ENCODE measurements at regions not wholly inside any gene's neighbourhood (a gene's known extent, or its start where the extent isn't known, plus 50 kb on each side); places are given as distances from the start of the nearest gene placed in this dataset.
"Not testable (repeated sequence)": the region's sequence is repeated elsewhere in the genome, so short reads cannot be mapped to it uniquely, and the experiment has no call there.

DNA sequence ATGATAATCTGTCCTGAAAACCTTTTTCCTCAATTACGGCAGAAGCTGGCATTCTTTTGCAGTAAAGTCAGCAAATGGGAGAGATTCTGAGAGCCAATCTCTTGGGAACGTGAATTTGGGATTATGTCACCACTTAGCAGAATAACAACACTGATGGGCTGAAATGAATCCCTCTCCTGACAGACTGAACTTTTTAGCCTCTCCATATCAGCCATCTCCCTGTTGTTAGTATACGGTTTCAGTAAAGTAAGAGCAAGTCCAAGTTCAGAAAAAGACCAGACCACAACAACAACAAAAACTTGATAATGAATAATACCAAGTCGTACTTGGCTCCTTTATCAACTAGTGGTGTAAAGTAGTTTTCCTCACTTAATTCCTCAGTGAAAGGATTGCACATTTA, 1048.8 kb downstream of the GATA3 start:
- TF ChIP-seq CTCF (IDR thresholded peaks at IDR 0.05; ENCODE audit: low read length, missing control alignments): no peak
- no peak overlapping the region for H3K4me3 ChIP-seq (replicated peaks; ENCODE audit: low read depth, low read length)
- DNase-seq (ENCODE audit: low read depth): no peak

DNA sequence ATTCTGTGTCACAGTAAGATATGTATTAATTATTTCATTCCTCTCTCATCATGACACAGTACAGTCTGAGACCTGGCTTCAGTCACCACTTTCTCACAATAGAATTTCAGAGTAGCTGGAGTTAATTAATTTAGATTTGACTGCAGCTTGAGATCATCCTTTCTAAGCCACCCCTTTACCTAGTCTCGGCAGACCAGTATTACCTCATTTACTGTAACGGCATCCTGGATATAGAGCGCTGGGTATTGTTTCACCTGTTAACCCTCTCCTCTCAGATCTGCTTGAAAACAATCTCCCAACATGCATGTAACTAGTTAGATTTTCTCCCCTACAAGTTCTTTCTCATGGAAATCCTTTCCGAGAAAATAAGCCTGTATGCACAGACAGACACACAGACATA, 1057.5 kb downstream of the GATA3 start:
- no peak for DNase-seq (ENCODE audit: low read depth)

DNA sequence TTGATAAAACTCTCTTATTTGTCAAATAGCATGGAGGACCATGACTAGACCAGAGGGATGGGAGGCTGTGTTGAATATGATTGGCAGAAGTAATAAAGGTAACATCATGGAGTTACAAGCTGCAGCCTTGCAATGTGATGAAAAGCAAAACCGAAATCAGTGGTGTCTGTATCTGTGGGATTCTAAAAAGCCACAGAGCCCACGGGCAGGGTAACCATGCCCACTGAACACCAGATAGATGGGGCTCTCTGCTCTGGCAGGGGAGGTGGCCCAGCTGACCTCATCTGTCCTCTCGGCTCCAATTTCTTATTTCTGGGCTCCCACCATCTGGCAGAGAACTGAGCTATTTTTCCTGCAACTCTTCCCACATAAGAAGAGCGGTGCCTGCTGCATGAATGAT, 1072.2 kb downstream of the GATA3 start:
- H3K4me3 ChIP-seq (replicated peaks; ENCODE audit: low read depth, low read length): no peak overlapping the region
- DNase-seq (ENCODE audit: low read depth): no peak
- no peak for TF ChIP-seq CTCF (IDR thresholded peaks at IDR 0.05; ENCODE audit: low read length, missing control alignments)

More for the DNA sequence above, 1057.5 kb downstream of the GATA3 start:
- TF ChIP-seq CTCF (IDR thresholded peaks at IDR 0.05; ENCODE audit: low read length, missing control alignments): no peak
- no peak overlapping the region for H3K4me3 ChIP-seq (replicated peaks; ENCODE audit: low read depth, low read length)

DNA sequence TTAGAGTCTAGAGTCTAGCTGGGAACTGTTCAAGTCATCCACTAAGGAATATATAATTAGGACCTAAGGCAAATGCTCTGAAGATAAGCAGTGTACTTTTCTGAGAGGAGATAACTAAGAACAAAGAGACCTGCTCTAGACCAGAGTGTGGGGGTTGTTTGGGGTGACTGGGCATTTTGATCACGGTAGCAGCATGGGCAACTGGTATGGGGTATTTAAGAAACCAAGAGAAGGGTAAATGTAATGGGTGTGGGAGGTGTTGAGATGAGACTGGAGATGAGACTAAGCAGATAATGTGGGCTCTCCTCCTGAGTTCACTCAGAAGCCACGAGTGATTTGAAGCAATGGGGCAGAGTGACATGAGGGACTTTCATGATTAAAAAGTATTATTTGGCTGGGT, 1082.9 kb downstream of the GATA3 start:
- TF ChIP-seq CTCF (IDR thresholded peaks at IDR 0.05; ENCODE audit: low read length, missing control alignments): no peak
- DNase-seq (ENCODE audit: low read depth): no peak
- no peak overlapping the region for H3K4me3 ChIP-seq (replicated peaks; ENCODE audit: low read depth, low read length)

DNA sequence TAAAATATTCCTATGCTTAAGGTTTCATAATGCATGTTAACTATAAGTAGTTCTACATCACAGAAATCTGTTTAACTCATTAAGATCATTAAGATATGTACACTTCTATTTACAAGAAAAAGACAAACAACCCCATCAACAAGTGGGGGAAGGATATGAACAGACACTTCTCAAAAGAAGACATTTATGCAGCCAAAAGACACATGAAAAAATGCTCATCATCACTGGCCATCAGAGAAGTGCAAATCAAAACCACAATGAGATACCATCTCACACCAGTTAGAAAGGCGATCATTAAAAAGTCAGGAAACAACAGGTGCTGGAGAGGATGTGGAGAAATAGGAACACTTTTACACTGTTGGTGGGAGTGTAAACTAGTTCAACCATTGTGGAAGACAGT, 1084.3 kb downstream of the GATA3 start:
- DNase-seq (ENCODE audit: low read depth); H3K4me3 ChIP-seq (replicated peaks; ENCODE audit: low read depth, low read length): not testable (repeated sequence)

DNA sequence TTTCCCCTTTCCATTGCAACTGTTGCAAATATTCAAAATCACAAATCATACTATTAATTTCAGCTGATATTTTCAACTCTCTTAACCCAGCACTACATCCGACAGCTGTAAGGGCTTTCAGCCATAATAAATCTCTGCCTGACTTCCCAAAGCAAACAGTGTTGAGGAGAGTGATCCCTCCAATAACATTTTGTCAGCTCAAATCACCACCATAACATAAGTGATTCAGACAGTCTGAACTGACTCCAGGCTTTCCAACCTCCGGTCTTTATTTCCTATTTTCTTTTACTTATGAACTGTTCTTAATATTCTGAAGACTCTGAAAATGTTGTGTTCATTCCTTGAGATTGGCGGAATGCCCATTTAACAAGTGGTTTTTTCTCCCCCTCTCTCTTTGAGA, 1085.9 kb downstream of the GATA3 start:
- no peak overlapping the region for H3K4me3 ChIP-seq (replicated peaks; ENCODE audit: low read depth, low read length)
- no peak for TF ChIP-seq CTCF (IDR thresholded peaks at IDR 0.05; ENCODE audit: low read length, missing control alignments)
- DNase-seq (ENCODE audit: low read depth): no peak

GRCh38 chr10:9147475-9147874, 1093.0 kb downstream of the GATA3 start:
- TF ChIP-seq CTCF (IDR thresholded peaks at IDR 0.05; ENCODE audit: low read length, missing control alignments): no peak
- H3K4me3 ChIP-seq (replicated peaks; ENCODE audit: low read depth, low read length): no peak overlapping the region
- no peak for DNase-seq (ENCODE audit: low read depth)

DNA sequence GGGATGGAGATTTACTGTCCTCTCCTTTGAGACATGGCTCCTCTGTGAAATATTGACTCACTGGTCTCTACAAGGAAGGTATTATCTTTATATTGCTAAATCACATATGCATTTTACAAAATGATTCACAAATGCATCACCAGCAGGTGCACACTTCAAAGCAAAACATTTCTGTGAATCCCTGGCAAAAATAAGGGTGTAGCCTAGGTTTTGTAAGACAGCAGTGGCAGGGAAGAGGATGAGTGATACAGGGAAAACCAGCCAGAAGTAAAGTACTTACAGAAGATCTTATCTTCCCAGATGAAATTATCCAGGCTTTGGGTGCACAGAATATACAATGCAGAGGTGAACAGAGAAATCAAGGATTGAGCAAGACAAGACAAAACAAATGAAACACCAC, 1094.6 kb downstream of the GATA3 start:
- no peak overlapping the region for H3K4me3 ChIP-seq (replicated peaks; ENCODE audit: low read depth, low read length)
- no peak for TF ChIP-seq CTCF (IDR thresholded peaks at IDR 0.05; ENCODE audit: low read length, missing control alignments)
- DNase-seq (ENCODE audit: low read depth): no peak

DNA sequence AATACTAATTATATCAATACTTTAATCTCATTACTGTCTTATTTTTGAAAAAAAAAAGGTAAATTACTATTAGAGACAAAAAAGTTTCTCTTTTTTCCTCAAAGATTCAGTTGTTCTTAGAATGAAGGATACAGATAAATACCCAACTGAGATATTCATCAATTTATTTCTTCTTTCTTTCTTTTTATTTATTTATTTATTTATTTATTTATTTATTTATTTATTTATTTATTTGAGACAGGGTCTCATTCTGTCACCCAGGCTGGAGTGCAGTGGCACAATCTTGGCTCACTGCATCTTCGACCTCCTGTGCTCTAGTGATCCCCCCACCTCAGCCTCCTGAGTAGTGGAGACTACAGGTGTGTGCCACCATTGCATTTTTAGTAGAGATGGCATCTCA, 1098.6 kb downstream of the GATA3 start:
- not testable (repeated sequence) for DNase-seq (ENCODE audit: low read depth)

More for the DNA sequence above, 1098.6 kb downstream of the GATA3 start:
- H3K4me3 ChIP-seq (replicated peaks; ENCODE audit: low read depth, low read length): not testable (repeated sequence)
